Mesendoderm (in vitro differentiated cells): ENCODE measurements at regions not wholly inside any gene's neighbourhood (a gene's known extent, or its start where the extent isn't known, plus 50 kb on each side); places are given as distances from the start of the nearest gene placed in this dataset.
A peak's percentile ranks its signal among the peaks of the same experiment; 100 is the strongest.

Source experiments
- DNase-seq: peaks from one replicate; pipeline ENCODE4 v3.0.0; 2013
- H2AK5ac ChIP-seq: 2 replicates; pipeline ENCODE4 v1.6.1; 2013; ENCODE audit warnings: low read length, inconsistent platforms
- H2BK120ac ChIP-seq: 2 replicates; pipeline ENCODE4 v1.6.1; 2013; ENCODE audit warnings: low read depth, mild to moderate bottlenecking, low read length, moderate library complexity, mixed read lengths
- H2BK15ac ChIP-seq: replicated peaks from 2 replicates; pipeline ENCODE4 v1.6.1; 2013; ENCODE audit warnings: low read depth, mild to moderate bottlenecking, moderate library complexity
- H2BK5ac ChIP-seq: 2 replicates; pipeline ENCODE4 v1.6.1; 2013; ENCODE audit warnings: low read length, inconsistent platforms
- H3K18ac ChIP-seq: 2 replicates; pipeline ENCODE4 v1.6.1; 2013; ENCODE audit warnings: mild to moderate bottlenecking, low read length, mixed read lengths
- H3K23ac ChIP-seq: one replicate; pipeline ENCODE4 v1.6.1; 2013; ENCODE audit warnings: low read length
- H3K27ac ChIP-seq: 2 replicates; pipeline ENCODE4 v1.5.1; 2013; ENCODE audit warnings: low read depth, mild to moderate bottlenecking, inconsistent platforms, low read length, moderate library complexity
- H3K27me3 ChIP-seq: 2 replicates; pipeline ENCODE4 v1.6.1; 2013; ENCODE audit warnings: low read length, control low read depth, mild to moderate bottlenecking, inconsistent platforms; ENCODE audit not compliant: insufficient read depth, poor library complexity
- H3K36me3 ChIP-seq: 2 replicates; pipeline ENCODE4 v1.6.1; 2013; ENCODE audit warnings: low read length, inconsistent platforms; ENCODE audit not compliant: control insufficient read depth, insufficient read depth
- H3K4ac ChIP-seq: one replicate; pipeline ENCODE4 v1.6.1; 2013; ENCODE audit warnings: low read depth, mild to moderate bottlenecking, low read length, moderate library complexity
- H3K4me1 ChIP-seq: 2 replicates; pipeline ENCODE4 v1.6.1; 2013; ENCODE audit warnings: low read depth, low read length, inconsistent platforms; ENCODE audit not compliant: control insufficient read depth
- H3K4me2 ChIP-seq: 2 replicates; pipeline ENCODE4 v1.6.1; 2013; ENCODE audit warnings: low read length
- H3K4me3 ChIP-seq: 2 replicates; pipeline ENCODE4 v1.5.1; 2013; ENCODE audit warnings: mild to moderate bottlenecking, low read length
- H3K56ac ChIP-seq: one replicate; pipeline ENCODE4 v1.6.1; 2013; ENCODE audit warnings: low read length
- H3K79me1 ChIP-seq: 2 replicates; pipeline ENCODE4 v1.6.1; 2013; ENCODE audit warnings: low read length, inconsistent platforms
- H3K79me2 ChIP-seq: 2 replicates; pipeline ENCODE4 v1.6.1; 2013; ENCODE audit warnings: mild to moderate bottlenecking, low read length; ENCODE audit not compliant: control insufficient read depth, insufficient read depth
- H3K9ac ChIP-seq: 2 replicates; pipeline ENCODE4 v1.6.1; 2013; ENCODE audit warnings: low read length, inconsistent platforms
- H4K5ac ChIP-seq: one replicate; pipeline ENCODE4 v1.6.1; 2013; ENCODE audit warnings: low read length
- H4K8ac ChIP-seq: one replicate; pipeline ENCODE4 v1.6.1; 2013; ENCODE audit warnings: low read depth, mild to moderate bottlenecking, control low read depth, low read length, moderate library complexity
- WGBS: extraction: QIAGEN DNeasy Blood & Tissue Kit; methylation state at CpG from one replicate; pipeline ENCODE4 v1.1.7; 2013; ENCODE audit warnings: low lambda C conversion rate, missing lambda C conversion rate; ENCODE audit not compliant: insufficient coverage; ENCODE audit errors: extremely low coverage; 5-methylcytosine and 5-hydroxymethylcytosine counted together

DNA sequence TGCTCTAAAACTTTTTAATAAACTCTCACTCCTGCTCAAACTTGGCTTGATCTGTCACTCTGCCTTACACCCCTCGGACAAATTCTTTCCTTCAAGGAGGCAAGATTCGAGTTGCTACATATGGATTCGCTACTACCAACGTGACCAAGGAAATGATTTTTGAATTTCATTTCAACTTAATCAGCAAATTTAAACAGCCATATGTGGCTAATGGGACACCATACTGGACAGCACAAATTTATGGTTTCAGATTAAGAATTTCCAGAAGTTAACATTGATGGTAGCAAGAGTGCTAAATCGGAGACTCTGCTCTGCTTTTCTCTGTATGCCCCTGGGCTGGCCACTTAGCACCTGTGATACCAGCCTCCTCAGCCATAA lies 318.2 kb upstream of the PSMD7 start:
- Histone ChIP-seq H3K27ac (no peak overlapping the region), H3K36me3 (no peaks in the 10 kb centered on the region), H3K23ac (no peak overlapping the region), H3K4me1 (no peaks in the 10 kb centered on the region), H3K79me1 (no peaks in the 10 kb centered on the region), H3K27me3 (no peaks in the 10 kb centered on the region), H3K4me2 (no peak overlapping the region), H3K79me2 (no peaks in the 10 kb centered on the region), H3K9ac (no peak overlapping the region), H2AK5ac (no peak overlapping the region), H3K4me3 (no peak overlapping the region), H3K18ac (no peak overlapping the region), H3K56ac (no peak overlapping the region), H3K4ac (no peak overlapping the region), H2BK120ac (no peak overlapping the region), H2BK5ac (no peak overlapping the region), H4K8ac (no peak overlapping the region), H2BK15ac (no peak overlapping the region), H4K5ac (no peak overlapping the region)
- WGBS, result no CpG with 5 or more reads among the region's 5 CpGs
- no peak for DNase-seq

GRCh38 chr16:73976644-73977043 lies 320.0 kb upstream of the PSMD7 start:
- H3K79me1 ChIP-seq, result no peaks in the 10 kb centered on the region
- no peak overlapping the region for H3K23ac ChIP-seq
- H3K4me2 ChIP-seq, result no peak overlapping the region
- no peaks in the 10 kb centered on the region for H3K79me2 ChIP-seq
- H3K27ac ChIP-seq, result no peak overlapping the region
- H3K4me3 ChIP-seq, result no peak overlapping the region
- H2BK120ac ChIP-seq, result no peak overlapping the region
- H4K8ac ChIP-seq, result no peak overlapping the region
- no peak overlapping the region for H3K9ac ChIP-seq
- no peak for DNase-seq
- no peaks in the 10 kb centered on the region for H3K27me3 ChIP-seq
- H3K56ac ChIP-seq, result no peak overlapping the region
- no peaks in the 10 kb centered on the region for H3K4me1 ChIP-seq
- H3K18ac ChIP-seq, result no peak overlapping the region
- no peak overlapping the region for H2BK5ac ChIP-seq
- no peak overlapping the region for H2BK15ac ChIP-seq
- H3K4ac ChIP-seq, result no peak overlapping the region
- H3K36me3 ChIP-seq, result no peaks in the 10 kb centered on the region
- no peak overlapping the region for H4K5ac ChIP-seq
- no CpG with 5 or more reads among the region's 3 CpGs for WGBS
- no peak overlapping the region for H2AK5ac ChIP-seq

- Histone ChIP-seq H3K56ac (no peak overlapping the region), H3K27me3 (no peaks in the 10 kb centered on the region), H3K36me3 (no peaks in the 10 kb centered on the region), H3K79me1 (no peaks in the 10 kb centered on the region), H3K18ac (no peak overlapping the region), H2BK15ac (no peak overlapping the region), H2BK120ac (no peak overlapping the region), H3K9ac (no peak overlapping the region), H3K4me3 (no peak overlapping the region), H4K8ac (no peak overlapping the region), H3K4me1 (no peaks in the 10 kb centered on the region), H3K4me2 (no peak overlapping the region), H4K5ac (no peak overlapping the region), H2BK5ac (no peak overlapping the region), H3K79me2 (no peaks in the 10 kb centered on the region), H3K27ac (no peak overlapping the region), H3K23ac (no peak overlapping the region), H2AK5ac (no peak overlapping the region), H3K4ac (no peak overlapping the region)
- WGBS, result no CpG with 5 or more reads among the region's 4 CpGs
- DNase-seq, result no peak
These were observed 323.4 kb upstream of the PSMD7 start for GRCh38 chr16:73973174-73973573.

DNA sequence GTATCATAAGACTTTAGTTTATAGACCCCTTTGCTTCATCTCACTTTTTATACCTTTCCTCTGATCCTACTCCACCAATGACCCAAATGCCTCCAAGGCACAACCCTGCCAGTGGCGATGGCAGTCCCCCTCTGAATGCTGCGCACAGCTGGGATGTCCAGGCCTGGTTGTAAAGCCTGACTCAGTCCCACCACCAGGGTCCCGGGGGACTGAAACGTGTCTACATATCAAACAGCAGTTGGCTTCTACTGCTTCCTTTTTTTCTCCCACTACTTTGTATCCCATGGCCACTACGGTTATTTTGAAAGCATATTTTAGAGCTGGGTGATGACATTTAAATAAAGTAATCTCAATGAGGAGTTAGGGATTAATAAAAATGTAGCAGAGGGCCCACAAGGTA lies 329.8 kb upstream of the PSMD7 start:
- no CpG with 5 or more reads among the region's 5 CpGs for WGBS
- Histone ChIP-seq H3K4ac (no peak overlapping the region), H3K4me3 (no peak overlapping the region), H3K9ac (no peak overlapping the region), H3K36me3 (no peaks in the 10 kb centered on the region), H4K5ac (no peak overlapping the region), H3K27ac (no peak overlapping the region), H3K56ac (no peak overlapping the region), H3K79me1 (no peaks in the 10 kb centered on the region), H3K79me2 (no peaks in the 10 kb centered on the region), H3K23ac (no peak overlapping the region), H2AK5ac (no peak overlapping the region), H2BK5ac (no peak overlapping the region), H4K8ac (no peak overlapping the region), H2BK120ac (no peak overlapping the region), H3K18ac (no peak overlapping the region), H3K27me3 (no peaks in the 10 kb centered on the region), H3K4me1 (no peaks in the 10 kb centered on the region), H2BK15ac (no peak overlapping the region), H3K4me2 (no peak overlapping the region)
- DNase-seq, result no peak

GRCh38 chr16:73965591-73965990 lies 331.0 kb upstream of the PSMD7 start:
- H3K79me1 ChIP-seq, result no peaks in the 10 kb centered on the region
- no peak overlapping the region for H2BK15ac ChIP-seq
- DNase-seq, result no peak
- H3K36me3 ChIP-seq, result no peaks in the 10 kb centered on the region
- no peak overlapping the region for H3K9ac ChIP-seq
- no peaks in the 10 kb centered on the region for H3K4me1 ChIP-seq
- H2BK120ac ChIP-seq, result no peak overlapping the region
- H3K4ac ChIP-seq, result no peak overlapping the region
- H4K5ac ChIP-seq, result no peak overlapping the region
- no peak overlapping the region for H2BK5ac ChIP-seq
- H3K23ac ChIP-seq, result no peak overlapping the region
- no peaks in the 10 kb centered on the region for H3K79me2 ChIP-seq
- no peaks in the 10 kb centered on the region for H3K27me3 ChIP-seq
- H3K56ac ChIP-seq, result no peak overlapping the region
- no peak overlapping the region for H3K27ac ChIP-seq
- no peak overlapping the region for H2AK5ac ChIP-seq
- H3K4me3 ChIP-seq, result no peak overlapping the region
- H3K4me2 ChIP-seq, result no peak overlapping the region
- no peak overlapping the region for H3K18ac ChIP-seq
- WGBS, result no CpG with 5 or more reads among the region's 3 CpGs
- no peak overlapping the region for H4K8ac ChIP-seq

- H2AK5ac ChIP-seq, result no peak overlapping the region
- no peaks in the 10 kb centered on the region for H3K4me1 ChIP-seq
- H3K36me3 ChIP-seq, result no peaks in the 10 kb centered on the region
- no peak overlapping the region for H3K23ac ChIP-seq
- H3K9ac ChIP-seq, result no peak overlapping the region
- H3K4me2 ChIP-seq, result no peak overlapping the region
- no peaks in the 10 kb centered on the region for H3K79me1 ChIP-seq
- no peak overlapping the region for H3K4me3 ChIP-seq
- no peak overlapping the region for H4K8ac ChIP-seq
- no peak overlapping the region for H2BK5ac ChIP-seq
- no peak overlapping the region for H2BK15ac ChIP-seq
- no peak overlapping the region for H3K4ac ChIP-seq
- no CpG with 5 or more reads among the region's 10 CpGs for WGBS
- no peaks in the 10 kb centered on the region for H3K27me3 ChIP-seq
- no peak overlapping the region for H2BK120ac ChIP-seq
- no peak overlapping the region for H3K27ac ChIP-seq
- DNase-seq, result peak; percentile 65
- no peak overlapping the region for H3K56ac ChIP-seq
- H3K79me2 ChIP-seq, result no peaks in the 10 kb centered on the region
- H4K5ac ChIP-seq, result no peak overlapping the region
- H3K18ac ChIP-seq, result no peak overlapping the region
These were observed 339.8 kb upstream of the PSMD7 start for GRCh38 chr16:73956587-73957494.
